ENCODE measurements at regions not wholly inside any gene's neighbourhood (a gene's known extent, or its start where the extent isn't known, plus 50 kb on each side); places are given as distances from the start of the nearest gene placed in this dataset.

- Histone ChIP-seq H2AFZ (ENCODE audit: low read length) (no peak overlapping the region), H3K9me3 (ENCODE audit: control insufficient read depth, insufficient read depth, low read depth, low read length) (no peaks in the 10 kb centered on the region), H3K4me3 (replicated peaks in 1 of 4; ENCODE audit: control extremely low read depth in 1 of 4, insufficient read depth in 1 of 4, low read depth in 3 of 4, low read length in 4 of 4) (no peak overlapping the region), H3K4me2 (ENCODE audit: extremely low read depth, insufficient read depth, low read length) (no peak overlapping the region), H3K36me3 (ENCODE audit: control insufficient read depth, insufficient read depth, low read length) (no peaks in the 10 kb centered on the region), H3K4me1 (ENCODE audit: control insufficient read depth, extremely low read depth, insufficient read depth, low read length) (no peaks in the 10 kb centered on the region), H4K20me1 (ENCODE audit: control insufficient read depth, extremely low read depth, insufficient read depth, low read length) (no peaks in the 10 kb centered on the region), H3K79me2 (ENCODE audit: control insufficient read depth, insufficient read depth, low read length) (no peaks in the 10 kb centered on the region), H3K27ac (ENCODE audit: insufficient read depth, low read length) (no peak overlapping the region), H3K9ac (ENCODE audit: insufficient read depth, low read length) (no peak overlapping the region), H3K27me3 (ENCODE audit: control insufficient read depth, insufficient read depth, low read length) (no peaks in the 10 kb centered on the region)
- TF ChIP-seq CTCF (conservative IDR thresholded peaks at IDR 0.05 in 1 of 2, IDR thresholded peaks at IDR 0.05 in 1 of 2; ENCODE audit: low read depth in 1 of 2, low read length in 2 of 2) (no peak), EZH2 (IDR thresholded peaks at IDR 0.05; ENCODE audit: low read length, missing control alignments) (no peak)
- no peak for DNase-seq (ENCODE audit: low read depth in 2 of 2)
These were observed 553.0 kb upstream of the SYT4 start for GRCh38 chr18:43830303-43830702.

- H3K9ac ChIP-seq (ENCODE audit: insufficient read depth, low read length): no peak overlapping the region
- no peak overlapping the region for H3K4me3 ChIP-seq (replicated peaks in 1 of 4; ENCODE audit: control extremely low read depth in 1 of 4, insufficient read depth in 1 of 4, low read depth in 3 of 4, low read length in 4 of 4)
- no peaks in the 10 kb centered on the region for H4K20me1 ChIP-seq (ENCODE audit: control insufficient read depth, extremely low read depth, insufficient read depth, low read length)
- no peaks in the 10 kb centered on the region for H3K9me3 ChIP-seq (ENCODE audit: control insufficient read depth, insufficient read depth, low read depth, low read length)
- H3K4me2 ChIP-seq (ENCODE audit: extremely low read depth, insufficient read depth, low read length): no peak overlapping the region
- no peaks in the 10 kb centered on the region for H3K4me1 ChIP-seq (ENCODE audit: control insufficient read depth, extremely low read depth, insufficient read depth, low read length)
- TF ChIP-seq EZH2 (IDR thresholded peaks at IDR 0.05; ENCODE audit: low read length, missing control alignments) (no peak), CTCF (conservative IDR thresholded peaks at IDR 0.05 in 1 of 2, IDR thresholded peaks at IDR 0.05 in 1 of 2; ENCODE audit: low read depth in 1 of 2, low read length in 2 of 2) (no peak)
- no peaks in the 10 kb centered on the region for H3K36me3 ChIP-seq (ENCODE audit: control insufficient read depth, insufficient read depth, low read length)
- DNase-seq (ENCODE audit: low read depth in 2 of 2): peak; percentile 10 to 47
- H2AFZ ChIP-seq (ENCODE audit: low read length): no peak overlapping the region
- H3K79me2 ChIP-seq (ENCODE audit: control insufficient read depth, insufficient read depth, low read length): no peaks in the 10 kb centered on the region
- H3K27me3 ChIP-seq (ENCODE audit: control insufficient read depth, insufficient read depth, low read length): no peaks in the 10 kb centered on the region
- no peak overlapping the region for H3K27ac ChIP-seq (ENCODE audit: insufficient read depth, low read length)
These were observed 553.7 kb upstream of the SYT4 start for GRCh38 chr18:43830947-43831346.

- Histone ChIP-seq H3K27ac (ENCODE audit: insufficient read depth, low read length) (no peak overlapping the region), H2AFZ (ENCODE audit: low read length) (no peak overlapping the region), H3K79me2 (ENCODE audit: control insufficient read depth, insufficient read depth, low read length) (no peaks in the 10 kb centered on the region), H3K4me3 (replicated peaks in 1 of 4; ENCODE audit: control extremely low read depth in 1 of 4, insufficient read depth in 1 of 4, low read depth in 3 of 4, low read length in 4 of 4) (no peak overlapping the region), H3K9me3 (ENCODE audit: control insufficient read depth, insufficient read depth, low read depth, low read length) (no peaks in the 10 kb centered on the region), H3K4me2 (ENCODE audit: extremely low read depth, insufficient read depth, low read length) (no peak overlapping the region), H3K36me3 (ENCODE audit: control insufficient read depth, insufficient read depth, low read length) (no peaks in the 10 kb centered on the region), H3K27me3 (ENCODE audit: control insufficient read depth, insufficient read depth, low read length) (no peaks in the 10 kb centered on the region), H4K20me1 (ENCODE audit: control insufficient read depth, extremely low read depth, insufficient read depth, low read length) (no peaks in the 10 kb centered on the region), H3K4me1 (ENCODE audit: control insufficient read depth, extremely low read depth, insufficient read depth, low read length) (peaks cover 2% of the 10 kb centered on the region), H3K9ac (ENCODE audit: insufficient read depth, low read length) (no peak overlapping the region)
- DNase-seq (ENCODE audit: low read depth in 2 of 2): no peak
- TF ChIP-seq CTCF (conservative IDR thresholded peaks at IDR 0.05 in 1 of 2, IDR thresholded peaks at IDR 0.05 in 1 of 2; ENCODE audit: low read depth in 1 of 2, low read length in 2 of 2) (no peak), EZH2 (IDR thresholded peaks at IDR 0.05; ENCODE audit: low read length, missing control alignments) (no peak)
These were observed 569.0 kb upstream of the SYT4 start for GRCh38 chr18:43846299-43846698.
